HFFc6 (cell line): ENCODE measurements at regions not wholly inside any gene's neighbourhood (a gene's known extent, or its start where the extent isn't known, plus 50 kb on each side); places are given as distances from the start of the nearest gene placed in this dataset.

Source experiments
- DNase-seq: peaks from one replicate; pipeline ENCODE4 v3.0.0-alpha.2; 2018
- H3K27ac Mint-ChIP-seq: 2 replicates; pipeline ENCODE4 v1.8.0; 2020; ENCODE audit warnings: mild to moderate bottlenecking, mixed read lengths
- H3K27me3 Mint-ChIP-seq: 2 replicates; pipeline ENCODE4 v1.8.0; 2021; ENCODE audit warnings: mild to moderate bottlenecking, moderate library complexity, mixed read lengths; ENCODE audit not compliant: insufficient read depth
- H3K36me3 Mint-ChIP-seq: 2 replicates; pipeline ENCODE4 v1.8.0; 2021; ENCODE audit warnings: low read depth, mixed read lengths
- H3K4me1 Mint-ChIP-seq: 2 replicates; pipeline ENCODE4 v1.8.0; 2020; ENCODE audit warnings: low read depth, mixed read lengths
- H3K4me3 Mint-ChIP-seq: 2 replicates; pipeline ENCODE4 v1.8.0; 2020; ENCODE audit warnings: mild to moderate bottlenecking, moderate library complexity, mixed read lengths
- H3K9me3 Mint-ChIP-seq: 2 replicates; pipeline ENCODE4 v1.8.0; 2020; ENCODE audit warnings: mild to moderate bottlenecking, mixed read lengths
- CTCF ChIP-seq: fragments of 200-600 bp; sonication (generic); IDR thresholded peaks from 2 replicates; pipeline ENCODE4 v1.5.0; 2021; ENCODE audit warnings: antibody characterized with exemption, mild to moderate bottlenecking

GRCh38 chr17:74024871-74025531, 178.5 kb upstream of the RPL38 start:
- DNase-seq = no peak
- no peaks in the 10 kb centered on the region for H3K4me1 Mint-ChIP-seq
- peaks cover 71% of the 10 kb centered on the region for H3K9me3 Mint-ChIP-seq
- H3K27ac Mint-ChIP-seq = no peak overlapping the region
- peaks cover 11% of the 10 kb centered on the region; the same call in 1 of the 2 replicates for H3K36me3 Mint-ChIP-seq
- H3K4me3 Mint-ChIP-seq = no peak overlapping the region
- peaks cover 3% of the 10 kb centered on the region; the same call in 1 of the 2 replicates for H3K27me3 Mint-ChIP-seq
- TF ChIP-seq CTCF = no peak

- H3K4me1 Mint-ChIP-seq = no peaks in the 10 kb centered on the region
Measured at GRCh38 chr17:74027444-74027843, 176.0 kb upstream of the RPL38 start.

GRCh38 chr17:74028354-74029116, 174.9 kb upstream of the RPL38 start:
- H3K36me3 Mint-ChIP-seq = peaks cover 17% of the 10 kb centered on the region

More at GRCh38 chr17:74027444-74027843, 176.0 kb upstream of the RPL38 start:
- Mint-ChIP-seq H3K27me3 (peaks cover 3% of the 10 kb centered on the region; the same call in 1 of the 2 replicates), H3K4me3 (no peak overlapping the region), H3K27ac (no peak overlapping the region), H3K36me3 (peaks cover 17% of the 10 kb centered on the region), H3K9me3 (peaks cover 71% of the 10 kb centered on the region)
- no peak for DNase-seq
- no peak for TF ChIP-seq CTCF

GRCh38 chr17:74031316-74032090, 172.0 kb upstream of the RPL38 start:
- H3K9me3 Mint-ChIP-seq = peaks cover 73% of the 10 kb centered on the region
- TF ChIP-seq CTCF = no peak
- no peak overlapping the region for H3K4me3 Mint-ChIP-seq
- no peak overlapping the region for H3K27ac Mint-ChIP-seq
- no peaks in the 10 kb centered on the region for H3K4me1 Mint-ChIP-seq
- H3K36me3 Mint-ChIP-seq = peaks cover 11% of the 10 kb centered on the region; the same call in 1 of the 2 replicates
- no peak for DNase-seq
- peaks cover 2% of the 10 kb centered on the region; the same call in 1 of the 2 replicates for H3K27me3 Mint-ChIP-seq

More at GRCh38 chr17:74028354-74029116, 174.9 kb upstream of the RPL38 start:
- TF ChIP-seq CTCF = no peak
- no peak for DNase-seq
- Mint-ChIP-seq H3K27me3 (peaks cover 3% of the 10 kb centered on the region; the same call in 1 of the 2 replicates), H3K4me1 (no peaks in the 10 kb centered on the region), H3K9me3 (peaks cover 69% of the 10 kb centered on the region), H3K4me3 (no peak overlapping the region), H3K27ac (no peak overlapping the region)

GRCh38 chr17:74032222-74032621, 171.3 kb upstream of the RPL38 start:
- Mint-ChIP-seq H3K27me3 (peaks cover 2% of the 10 kb centered on the region; the same call in 1 of the 2 replicates), H3K4me1 (no peaks in the 10 kb centered on the region), H3K36me3 (peaks cover 11% of the 10 kb centered on the region; the same call in 1 of the 2 replicates), H3K27ac (no peak overlapping the region), H3K9me3 (peaks cover 73% of the 10 kb centered on the region), H3K4me3 (no peak overlapping the region)
- TF ChIP-seq CTCF = no peak
- DNase-seq = no peak
